Lower leg skin (tissue), 3 donors: ENCODE measurements at regions not wholly inside any gene's neighbourhood (a gene's known extent, or its start where the extent isn't known, plus 50 kb on each side); places are given as distances from the start of the nearest gene placed in this dataset.

Experiments
- POLR2A ChIP-seq, 2 donors: fragments of 450-650 bp; IDR thresholded peaks; one replicate each; pipeline ENCODE4 v1.6.1; 2016 to 2017; ENCODE audit warnings: antibody characterized with exemption in 2 of 2, mild to moderate bottlenecking in 1 of 2, moderate library complexity in 1 of 2
- TF ChIP-seq, protein P1 (sequence below), 3 donors: fragments of 450-650 bp; IDR thresholded peaks; one replicate each; pipeline ENCODE4 v1.5.1; 2016; ENCODE audit warnings: antibody characterized with exemption in 3 of 3, mild to moderate bottlenecking in 3 of 3, moderate library complexity in 2 of 3

DNA sequence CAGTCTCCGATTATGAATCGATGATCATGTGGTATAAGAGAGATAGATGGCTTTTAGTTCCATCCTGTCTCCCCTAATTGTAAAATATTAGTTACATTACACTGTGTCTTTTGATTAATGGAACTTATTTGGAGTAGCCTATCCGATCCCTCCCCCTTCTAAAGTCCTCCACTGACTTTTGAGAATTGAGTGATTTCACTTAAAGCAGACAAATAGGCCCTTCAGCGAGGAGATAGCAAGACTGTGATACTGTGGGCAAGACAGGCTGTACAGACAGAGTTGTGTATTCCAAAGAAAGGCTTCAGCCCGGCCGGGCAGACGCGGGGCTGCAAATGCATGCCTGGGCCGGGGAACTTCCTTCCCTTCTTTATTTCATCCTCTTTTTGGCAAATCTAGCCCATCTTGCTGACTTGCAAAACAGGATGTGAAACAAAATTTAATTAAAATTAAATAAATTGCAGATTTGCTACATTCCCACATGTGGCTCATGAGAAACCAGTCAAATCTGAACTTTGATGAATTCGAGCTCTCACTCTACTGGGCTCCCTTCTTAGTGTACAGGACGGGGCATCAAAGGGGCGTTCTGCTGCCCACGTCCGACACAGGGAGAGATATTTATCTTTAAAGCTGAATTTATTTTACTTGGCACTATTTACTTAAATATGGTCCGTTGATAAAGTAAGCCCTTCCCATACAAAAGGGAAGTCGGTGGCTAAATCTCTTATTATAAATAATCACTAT lies 314.8 kb downstream of the ZNF536 start:
- TF ChIP-seq, protein P1, sequence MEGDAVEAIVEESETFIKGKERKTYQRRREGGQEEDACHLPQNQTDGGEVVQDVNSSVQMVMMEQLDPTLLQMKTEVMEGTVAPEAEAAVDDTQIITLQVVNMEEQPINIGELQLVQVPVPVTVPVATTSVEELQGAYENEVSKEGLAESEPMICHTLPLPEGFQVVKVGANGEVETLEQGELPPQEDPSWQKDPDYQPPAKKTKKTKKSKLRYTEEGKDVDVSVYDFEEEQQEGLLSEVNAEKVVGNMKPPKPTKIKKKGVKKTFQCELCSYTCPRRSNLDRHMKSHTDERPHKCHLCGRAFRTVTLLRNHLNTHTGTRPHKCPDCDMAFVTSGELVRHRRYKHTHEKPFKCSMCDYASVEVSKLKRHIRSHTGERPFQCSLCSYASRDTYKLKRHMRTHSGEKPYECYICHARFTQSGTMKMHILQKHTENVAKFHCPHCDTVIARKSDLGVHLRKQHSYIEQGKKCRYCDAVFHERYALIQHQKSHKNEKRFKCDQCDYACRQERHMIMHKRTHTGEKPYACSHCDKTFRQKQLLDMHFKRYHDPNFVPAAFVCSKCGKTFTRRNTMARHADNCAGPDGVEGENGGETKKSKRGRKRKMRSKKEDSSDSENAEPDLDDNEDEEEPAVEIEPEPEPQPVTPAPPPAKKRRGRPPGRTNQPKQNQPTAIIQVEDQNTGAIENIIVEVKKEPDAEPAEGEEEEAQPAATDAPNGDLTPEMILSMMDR (IDR thresholded peaks at IDR 0.05), result no peak
- TF ChIP-seq POLR2A (IDR thresholded peaks at IDR 0.05), result no peak
